AG09319 (cell line): ENCODE measurements at regions not wholly inside any gene's neighbourhood (a gene's known extent, or its start where the extent isn't known, plus 50 kb on each side); places are given as distances from the start of the nearest gene placed in this dataset.
"Not testable (repeated sequence)": the region's sequence is repeated elsewhere in the genome, so short reads cannot be mapped to it uniquely, and the experiment has no call there.

Experiments
- DNase-seq: peaks from one replicate; pipeline ENCODE4 v3.0.0-alpha.2; 2010; ENCODE audit warnings: low read depth; ENCODE audit errors: extremely low read depth
- CTCF ChIP-seq: IDR thresholded peaks from 2 replicates; pipeline ENCODE4 v1.5.1; 2011; ENCODE audit warnings: low read depth, mild to moderate bottlenecking, inconsistent platforms, low read length, moderate library complexity

- no peak for TF ChIP-seq CTCF
- no peak for DNase-seq
These were observed 133.8 kb downstream of the SPRY1 start for GRCh38 chr4:123530357-123530756.

- DNase-seq, result no peak
- no peak for TF ChIP-seq CTCF
These were observed 138.6 kb downstream of the SPRY1 start for GRCh38 chr4:123535037-123535748.

GRCh38 chr4:123536225-123536624 lies 139.6 kb downstream of the SPRY1 start:
- TF ChIP-seq CTCF, result no peak
- no peak for DNase-seq

- not testable (repeated sequence) for DNase-seq
These were observed 141.4 kb downstream of the SPRY1 start for GRCh38 chr4:123537906-123538402.

- no peak for TF ChIP-seq CTCF
- no peak for DNase-seq
These were observed 149.3 kb downstream of the SPRY1 start for GRCh38 chr4:123545667-123546572.

- no peak for TF ChIP-seq CTCF
- no peak for DNase-seq
These were observed 150.0 kb downstream of the SPRY1 start for GRCh38 chr4:123546573-123547060.

GRCh38 chr4:123547216-123548165 lies 150.9 kb downstream of the SPRY1 start:
- DNase-seq, result no peak
- no peak for TF ChIP-seq CTCF
